ENCODE measurements at regions not wholly inside any gene's neighbourhood (a gene's known extent, or its start where the extent isn't known, plus 50 kb on each side); places are given as distances from the start of the nearest gene placed in this dataset.

- TF ChIP-seq CTCF (IDR thresholded peaks at IDR 0.05), result no peak
- no peak for TF ChIP-seq POLR2AphosphoS5 (IDR thresholded peaks at IDR 0.05)
- no peak for TF ChIP-seq POLR2A (IDR thresholded peaks at IDR 0.05)
Observed at GRCh38 chr3:106620646-106621045, 751.8 kb upstream of the CBLB start.

Measured in upper lobe of left lung (tissue), 4 donors.